Tibial nerve (tissue), 4 donors: ENCODE measurements at regions not wholly inside any gene's neighbourhood (a gene's known extent, or its start where the extent isn't known, plus 50 kb on each side); places are given as distances from the start of the nearest gene placed in this dataset.

ENCODE experiments used
- DNase-seq, 2 donors: peaks; one replicate each; pipeline ENCODE4 v3.0.0-alpha.2; 2019; ENCODE audit warnings: low spot score in 2 of 2
- H3K27ac ChIP-seq, 4 donors: fragments of 200-600 bp; sonication (generic) in 3 of 4; one replicate each; pipeline ENCODE4 v1.5.1; 2017 to 2019; ENCODE audit warnings: mild to moderate bottlenecking in 1 of 4
- H3K27me3 ChIP-seq, 2 donors: fragments of 200-600 bp; sonication (generic) in 1 of 2; one replicate each; pipeline versions ENCODE4 v1.5.1 to v1.6.0; 2017 to 2019
- H3K36me3 ChIP-seq, 3 donors: fragments of 200-600 bp; sonication (generic); one replicate each; pipeline ENCODE4 v1.5.1; 2018 to 2019
- H3K4me1 ChIP-seq, 4 donors: fragments of 200-600 bp; sonication (generic) in 3 of 4; one replicate each; pipeline ENCODE4 v1.5.1; 2017 to 2019
- H3K4me3 ChIP-seq, 4 donors: fragments of 200-600 bp; sonication (generic) in 3 of 4; one replicate each; pipeline ENCODE4 v1.5.1; 2017 to 2019; ENCODE audit warnings: mild to moderate bottlenecking in 1 of 4, moderate library complexity in 1 of 4
- H3K9me3 ChIP-seq, 4 donors: fragments of 200-600 bp; sonication (generic) in 3 of 4; one replicate each; pipeline ENCODE4 v1.5.1; 2017 to 2019
- CTCF ChIP-seq, 5 experiments: fragments of 200-600 bp in 3 of 5; fragments of 450-650 bp in 2 of 5; sonication (generic) in 3 of 5; IDR thresholded peaks; one replicate each; pipeline ENCODE4 v1.5.1; 2016 to 2019; ENCODE audit warnings: antibody characterized with exemption in 5 of 5, mild to moderate bottlenecking in 3 of 5, moderate library complexity in 2 of 5
- EP300 ChIP-seq, 2 donors: sonication (generic); formaldehyde crosslinking; IDR thresholded peaks; one replicate each; pipeline ENCODE4 v1.6.1; 2017; ENCODE audit warnings: antibody characterized with exemption in 2 of 2, mild to moderate bottlenecking in 1 of 2
- POLR2A ChIP-seq, 2 donors: fragments of 450-650 bp; IDR thresholded peaks; one replicate each; pipeline ENCODE4 v1.6.1; 2017; ENCODE audit warnings: antibody characterized with exemption in 2 of 2, mild to moderate bottlenecking in 2 of 2, moderate library complexity in 2 of 2
- WGBS, 2 donors: methylation state at CpG; one replicate each; pipeline ENCODE4 v1.1.5; 2018; 5-methylcytosine and 5-hydroxymethylcytosine counted together

GRCh38 chr15:66947471-66947870 is 117.9 kb upstream of the SMAD3 start:
- Histone ChIP-seq H3K4me1 (peaks cover 0 to 4% (median 0%) of the 10 kb centered on the region in 4 donors), H3K9me3 (no peaks in the 10 kb centered on the region), H3K4me3 (no peak overlapping the region), H3K27ac (no peak overlapping the region), H3K27me3 (no peaks in the 10 kb centered on the region), H3K36me3 (no peaks in the 10 kb centered on the region)
- no peak for DNase-seq
- no peak for TF ChIP-seq EP300 (IDR thresholded peaks at IDR 0.05)
- no peak for TF ChIP-seq POLR2A (IDR thresholded peaks at IDR 0.05)
- TF ChIP-seq CTCF (IDR thresholded peaks at IDR 0.05) = no peak
- WGBS, 2 donors = 80 to 88% methylated on average over 12 of the region's 12 CpGs

DNA sequence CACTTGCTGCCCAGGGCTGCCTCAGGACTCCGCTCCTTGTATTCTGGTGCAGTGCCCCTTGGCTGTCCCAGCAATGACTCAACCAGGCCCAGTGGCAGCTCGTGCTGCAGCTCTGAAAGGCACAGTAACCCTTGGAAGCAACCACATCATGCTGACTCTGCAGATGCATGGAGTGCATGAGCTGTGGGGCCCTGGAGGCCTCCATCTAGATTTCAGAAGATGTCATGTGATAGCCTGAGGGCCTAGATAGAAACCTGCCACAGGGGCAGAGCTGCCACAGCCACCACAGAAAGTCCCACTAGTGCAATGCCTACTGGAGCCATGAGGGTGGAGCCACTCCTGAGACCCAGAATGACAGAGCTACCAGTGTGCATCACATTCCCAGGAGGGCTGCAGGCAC is 117.1 kb upstream of the SMAD3 start:
- Histone ChIP-seq H3K27ac (no peak overlapping the region), H3K4me1 (peaks cover 0 to 4% (median 0%) of the 10 kb centered on the region in 4 donors), H3K27me3 (no peaks in the 10 kb centered on the region), H3K4me3 (no peak overlapping the region), H3K9me3 (no peaks in the 10 kb centered on the region), H3K36me3 (no peaks in the 10 kb centered on the region)
- no peak for TF ChIP-seq CTCF (IDR thresholded peaks at IDR 0.05)
- no peak for TF ChIP-seq EP300 (IDR thresholded peaks at IDR 0.05)
- no peak for TF ChIP-seq POLR2A (IDR thresholded peaks at IDR 0.05)
- DNase-seq = no peak
- WGBS, 2 donors = 51 to 52% methylated on average over 2 of the region's 2 CpGs

DNA sequence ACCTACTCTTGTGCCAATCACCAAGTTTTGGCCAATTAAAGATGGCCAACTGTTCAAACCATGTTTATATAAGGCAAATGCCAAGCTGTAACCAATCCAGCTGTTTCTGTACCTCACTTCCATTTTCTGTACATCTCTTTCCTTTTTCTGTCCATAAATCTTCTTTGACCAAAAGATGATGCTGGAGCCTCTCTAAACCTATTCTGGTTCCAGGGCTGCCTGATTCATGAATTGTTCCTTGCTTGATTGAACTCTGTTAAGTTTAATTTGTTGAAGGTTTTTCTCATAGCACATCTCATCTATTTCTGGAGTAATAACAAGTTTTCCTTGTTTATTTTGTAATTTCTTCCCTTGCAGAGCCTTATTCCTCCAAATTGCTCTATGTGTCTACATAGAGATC is 115.3 kb upstream of the SMAD3 start:
- no peak overlapping the region for H3K4me3 ChIP-seq

DNA sequence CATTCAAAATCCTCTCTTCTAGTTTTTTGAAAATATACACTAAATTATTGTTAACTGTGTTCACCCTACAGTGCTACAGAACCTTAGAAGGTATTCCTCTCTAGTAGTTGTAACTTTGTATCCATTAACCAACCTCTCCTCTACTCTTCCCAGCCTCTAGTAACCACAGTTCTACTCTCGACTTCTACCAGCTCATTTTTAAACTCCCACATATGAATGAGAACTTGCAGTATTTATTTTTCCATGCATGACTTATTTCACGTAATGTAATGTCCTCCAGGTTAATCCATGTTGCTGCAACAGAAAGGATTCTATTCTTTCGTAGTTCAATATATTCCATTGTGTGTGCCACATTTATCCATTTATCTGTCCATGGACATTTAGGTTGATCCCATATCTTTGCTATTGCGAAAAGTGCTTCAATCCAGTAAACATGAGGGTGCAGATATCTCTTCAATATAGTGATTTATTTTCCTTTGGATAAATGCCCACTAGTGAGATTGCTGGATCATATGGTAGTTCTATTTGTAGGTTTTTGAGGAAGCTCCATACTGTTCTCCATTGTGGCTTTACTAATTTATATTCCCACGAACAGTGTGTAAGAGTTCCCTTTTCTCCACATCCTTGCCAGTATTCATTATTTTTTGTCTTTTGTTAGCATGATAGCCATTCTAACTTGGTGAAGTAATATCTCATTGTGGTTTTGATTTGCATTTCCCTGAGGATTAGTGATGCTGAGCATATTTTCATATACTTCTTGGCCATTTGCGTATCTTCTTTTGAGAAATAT is 113.7 kb upstream of the SMAD3 start:
- H3K27me3 ChIP-seq = no peaks in the 10 kb centered on the region
- 66% methylated on average over 6 of the region's 6 CpGs for WGBS, 2 donors
- no peak overlapping the region for H3K27ac ChIP-seq
- TF ChIP-seq EP300 (IDR thresholded peaks at IDR 0.05) (peak in 1 of 2 donors; percentile 17), POLR2A (IDR thresholded peaks at IDR 0.05) (no peak)
- no peaks in the 10 kb centered on the region for H3K4me1 ChIP-seq
- no peaks in the 10 kb centered on the region for H3K9me3 ChIP-seq
- no peak for DNase-seq
- no peaks in the 10 kb centered on the region for H3K36me3 ChIP-seq
- no peak overlapping the region for H3K4me3 ChIP-seq

More for the DNA sequence above, 115.3 kb upstream of the SMAD3 start:
- DNase-seq = no peak
- Histone ChIP-seq H3K9me3 (no peaks in the 10 kb centered on the region), H3K4me1 (peaks cover 0 to 4% (median 0%) of the 10 kb centered on the region in 4 donors), H3K27me3 (no peaks in the 10 kb centered on the region), H3K27ac (no peak overlapping the region), H3K36me3 (no peaks in the 10 kb centered on the region)
- no peak for TF ChIP-seq EP300 (IDR thresholded peaks at IDR 0.05)
- TF ChIP-seq POLR2A (IDR thresholded peaks at IDR 0.05) = no peak
- no peak for TF ChIP-seq CTCF (IDR thresholded peaks at IDR 0.05)

DNA sequence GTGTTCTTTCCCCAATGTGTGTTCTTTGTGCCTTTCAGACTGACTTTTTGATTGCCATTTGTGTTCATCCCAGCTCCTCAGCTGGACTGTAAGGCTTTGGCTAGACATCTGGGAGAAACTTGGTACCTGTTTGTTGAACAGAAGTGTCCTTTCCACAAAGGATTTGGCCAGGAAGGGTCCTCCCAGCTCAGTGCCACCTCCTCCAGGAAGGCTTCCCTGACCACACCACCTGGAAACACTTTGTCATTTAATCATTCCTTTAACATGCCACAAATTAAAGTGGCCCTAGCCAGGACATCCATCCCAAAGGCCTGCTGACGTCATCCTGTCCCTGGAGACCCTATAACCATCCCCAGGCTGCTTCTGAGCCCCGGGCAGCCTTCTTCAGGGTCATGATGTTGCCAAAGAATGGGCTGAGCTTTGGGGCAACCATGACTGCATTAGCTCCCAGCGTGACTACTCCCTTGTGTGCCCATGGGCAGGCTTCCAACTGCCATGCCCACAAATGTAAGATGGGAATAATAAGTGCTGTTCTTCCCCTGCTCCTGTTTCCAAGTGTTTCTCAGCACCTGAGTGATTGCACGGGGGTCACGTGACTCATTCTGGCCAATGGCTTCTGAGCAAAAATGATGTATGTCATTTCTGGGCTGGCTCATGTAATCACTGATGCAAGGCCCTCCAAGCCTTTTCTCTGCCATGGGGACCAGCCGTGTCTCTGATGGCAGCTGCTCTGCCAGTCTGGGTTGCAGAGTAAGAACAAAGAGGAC is 112.5 kb upstream of the SMAD3 start:
- Histone ChIP-seq H3K4me3 (no peak overlapping the region), H3K27ac (no peak overlapping the region), H3K27me3 (no peaks in the 10 kb centered on the region), H3K4me1 (no peaks in the 10 kb centered on the region), H3K9me3 (no peaks in the 10 kb centered on the region), H3K36me3 (no peaks in the 10 kb centered on the region)
- no peak for DNase-seq
- TF ChIP-seq POLR2A (IDR thresholded peaks at IDR 0.05) = no peak
- no peak for TF ChIP-seq EP300 (IDR thresholded peaks at IDR 0.05)
- no peak for TF ChIP-seq CTCF (IDR thresholded peaks at IDR 0.05)
- 80% methylated on average over 6 of the region's 6 CpGs for WGBS, 2 donors
